H1 (cell line): ENCODE measurements at regions not wholly inside any gene's neighbourhood (a gene's known extent, or its start where the extent isn't known, plus 50 kb on each side); places are given as distances from the start of the nearest gene placed in this dataset.

Experiments used
- CTCF ChIA-PET: fragments of 300-600 bp; sonication (Branson Sonifier 250); formaldehyde crosslinking; loops from one replicate; lab custom pipeline; 2021; ENCODE audit not compliant: partially characterized antibody; lab: Charles Lee
- POLR2A ChIA-PET: fragments of 300-600 bp; sonication (Branson Sonifier 250); formaldehyde crosslinking; loops from one replicate; lab custom pipeline; 2021; ENCODE audit warnings: inconsistent platforms; ENCODE audit not compliant: partially characterized antibody; lab: Charles Lee
- DNase-seq, 2 experiments: peaks; one replicate each; pipeline versions ENCODE4 v3.0.0 to v3.0.0-alpha.2; 2010 to 2022; ENCODE audit warnings: low spot score in 2 of 2, low read depth in 1 of 2, mixed read lengths in 1 of 2
- FAIRE-seq: peaks from 2 replicates; lab custom pipeline; 2011; peaks lifted over from hg19 to GRCh38; lab: Jason Lieb, UNC
- H2AFZ ChIP-seq: 2 replicates; pipeline ENCODE4 v1.8.1; 2012; ENCODE audit warnings: low read length, inconsistent platforms
- H2AK5ac ChIP-seq: 2 replicates; pipeline ENCODE4 v1.6.1; 2013; ENCODE audit warnings: low read depth, low read length
- H2BK120ac ChIP-seq: replicated peaks from 2 replicates; pipeline ENCODE3; 2013; ENCODE audit warnings: low read depth, low read length, inconsistent platforms
- H2BK12ac ChIP-seq: 2 replicates; pipeline ENCODE4 v1.6.1; 2013; ENCODE audit warnings: low read depth, low read length
- H2BK15ac ChIP-seq: 2 replicates; pipeline ENCODE4 v1.6.1; 2013; ENCODE audit warnings: low read length
- H2BK20ac ChIP-seq: 2 replicates; pipeline ENCODE4 v1.6.1; 2013; ENCODE audit warnings: low read length
- H2BK5ac ChIP-seq: 2 replicates; pipeline ENCODE4 v1.6.1; 2013; ENCODE audit warnings: low read depth, low read length
- H3K14ac ChIP-seq: 2 replicates; pipeline ENCODE4 v1.6.1; 2013; ENCODE audit warnings: inconsistent platforms; ENCODE audit not compliant: insufficient read length
- H3K18ac ChIP-seq: 2 replicates; pipeline ENCODE4 v1.6.1; 2013; ENCODE audit warnings: low read length; ENCODE audit errors: extremely low read depth
- H3K23ac ChIP-seq: 2 replicates; pipeline ENCODE4 v1.6.1; 2013; ENCODE audit warnings: inconsistent platforms; ENCODE audit not compliant: insufficient read length
- H3K23me2 ChIP-seq: 2 replicates; pipeline ENCODE4 v1.6.1; 2013; ENCODE audit warnings: low read depth, low read length
- H3K27ac ChIP-seq: 2 replicates; pipeline ENCODE4 v1.6.1; 2011; ENCODE audit warnings: low read depth, low read length, inconsistent platforms
- H3K27me3 ChIP-seq, 4 experiments: replicated peaks in 1 of 4; 1 replicate in 1 of 4; 2 replicates in 3 of 4; pipeline versions ENCODE4 v1.6.1 to v1.8.1; 2011 to 2013; ENCODE audit warnings: low read length in 3 of 4, mild to moderate bottlenecking in 3 of 4, inconsistent platforms in 2 of 4, mixed read lengths in 2 of 4, moderate library complexity in 1 of 4; ENCODE audit not compliant: control insufficient read depth in 3 of 4, insufficient read depth in 3 of 4; ENCODE audit errors: extremely low read depth in 1 of 4
- H3K36me3 ChIP-seq, 4 experiments: 2 replicates each; pipeline versions ENCODE4 v1.6.1 to v1.8.1; 2011 to 2013; ENCODE audit warnings: mild to moderate bottlenecking in 4 of 4, low read length in 3 of 4, moderate library complexity in 2 of 4, control low read depth in 1 of 4, inconsistent platforms in 1 of 4; ENCODE audit not compliant: insufficient read depth in 4 of 4, control insufficient read depth in 2 of 4
- H3K4ac ChIP-seq: replicated peaks from 2 replicates; pipeline ENCODE3; 2013; ENCODE audit warnings: low read length, low read depth, mixed read lengths, inconsistent platforms; ENCODE audit not compliant: insufficient read length
- H3K4me1 ChIP-seq, 4 experiments: replicated peaks in 1 of 4; 1 replicate in 1 of 4; 2 replicates in 3 of 4; pipeline versions ENCODE4 v1.6.1 to v1.8.1; 2011 to 2013; ENCODE audit warnings: low read length in 3 of 4, inconsistent platforms in 2 of 4, mixed read lengths in 1 of 4; ENCODE audit not compliant: insufficient read depth in 4 of 4, control insufficient read depth in 3 of 4
- H3K4me2 ChIP-seq, 2 experiments: 2 replicates each; pipeline versions ENCODE4 v1.6.1 to v1.8.1; 2011 to 2013; ENCODE audit warnings: low read depth in 2 of 2, low read length in 2 of 2, control low read depth in 1 of 2, inconsistent platforms in 1 of 2, mild to moderate bottlenecking in 1 of 2; ENCODE audit not compliant: insufficient read depth in 1 of 2
- H3K4me3 ChIP-seq, 4 experiments: fragments of 200-600, 300-600 bp in 1 of 4; sonication (generic), shearing (Covaris generic), sonication (Bioruptor Twin) in 1 of 4; 2 replicates each; pipeline versions ENCODE4 v1.5.1 to v1.8.1; 2011 to 2016; ENCODE audit warnings: low read length in 4 of 4, low read depth in 3 of 4, control low read depth in 2 of 4, inconsistent platforms in 2 of 4, mild to moderate bottlenecking in 2 of 4, mixed read lengths in 1 of 4, moderate library complexity in 1 of 4; ENCODE audit not compliant: insufficient read depth in 2 of 4; ENCODE audit errors: extremely low read depth in 1 of 4
- H3K56ac ChIP-seq: replicated peaks from 2 replicates; pipeline ENCODE3; 2013; ENCODE audit warnings: low read depth, mild to moderate bottlenecking, mixed read lengths, low read length, inconsistent platforms; ENCODE audit not compliant: insufficient read length
- H3K79me1 ChIP-seq: 2 replicates; pipeline ENCODE4 v1.6.1; 2013; ENCODE audit warnings: low read depth, low read length, control low read depth
- H3K79me2 ChIP-seq, 2 experiments: 2 replicates each; pipeline versions ENCODE4 v1.6.1 to v1.8.1; 2012 to 2013; ENCODE audit warnings: low read length in 2 of 2, mild to moderate bottlenecking in 2 of 2, inconsistent platforms in 1 of 2; ENCODE audit not compliant: insufficient read depth in 2 of 2, control insufficient read depth in 1 of 2
- H3K9ac ChIP-seq, 4 experiments: replicated peaks in 1 of 4; 1 replicate in 1 of 4; 2 replicates in 3 of 4; pipeline versions ENCODE4 v1.6.1 to v1.8.1; 2011 to 2013; ENCODE audit warnings: low read depth in 3 of 4, low read length in 3 of 4, control low read depth in 2 of 4, mild to moderate bottlenecking in 2 of 4, moderate library complexity in 2 of 4, inconsistent platforms in 1 of 4; ENCODE audit errors: extremely low read depth in 1 of 4
- H3K9me3 ChIP-seq, 2 experiments: 2 replicates each; pipeline versions ENCODE4 v1.6.1 to v1.8.1; 2012 to 2013; ENCODE audit warnings: mild to moderate bottlenecking in 2 of 2, moderate library complexity in 2 of 2, control low read depth in 1 of 2, inconsistent platforms in 1 of 2, low read depth in 1 of 2, low read length in 1 of 2, mixed read lengths in 1 of 2; ENCODE audit not compliant: insufficient read depth in 2 of 2
- H4K20me1 ChIP-seq, 2 experiments: replicated peaks in 1 of 2; 2 replicates each; pipeline versions ENCODE3 to v1.8.1; 2011 to 2013; ENCODE audit warnings: inconsistent platforms in 2 of 2, low read length in 2 of 2, mild to moderate bottlenecking in 1 of 2; ENCODE audit not compliant: insufficient read depth in 2 of 2, control insufficient read depth in 1 of 2
- H4K5ac ChIP-seq: 2 replicates; pipeline ENCODE4 v1.6.1; 2013; ENCODE audit warnings: low read length, low read depth, mixed read lengths, inconsistent platforms; ENCODE audit not compliant: insufficient read length
- H4K8ac ChIP-seq: 2 replicates; pipeline ENCODE4 v1.8.0; 2013; ENCODE audit warnings: mild to moderate bottlenecking, moderate library complexity, low read length, inconsistent platforms; ENCODE audit not compliant: insufficient read depth; ENCODE audit errors: extremely low read depth
- H4K91ac ChIP-seq: replicated peaks from 2 replicates; pipeline ENCODE3; 2013; ENCODE audit warnings: low read length, mixed read lengths, inconsistent platforms; ENCODE audit not compliant: insufficient read length
- ATF2 ChIP-seq: IDR thresholded peaks from 2 replicates; pipeline ENCODE4 v1.6.1; 2012; ENCODE audit warnings: low read length, inconsistent platforms
- BACH1 ChIP-seq: IDR thresholded peaks from 2 replicates; pipeline ENCODE4 v1.6.1; 2012; ENCODE audit warnings: low read length, improper control_type of control experiment
- BCL11A ChIP-seq, 2 experiments: IDR thresholded peaks; one replicate each; pipeline ENCODE4 v1.6.1; 2011; ENCODE audit warnings: low read depth in 2 of 2, low read length in 2 of 2, mild to moderate bottlenecking in 2 of 2
- CHD2 ChIP-seq: IDR thresholded peaks from 2 replicates; pipeline ENCODE4 v1.6.1; 2012; ENCODE audit warnings: low read length, improper control_type of control experiment
- E2F6 ChIP-seq: IDR thresholded peaks from 2 replicates; pipeline ENCODE4 v1.6.1; 2012; ENCODE audit warnings: inconsistent platforms
- HDAC2 ChIP-seq, 2 experiments: fragments of 300-600 bp in 1 of 2; sonication (generic) in 1 of 2; IDR thresholded peaks; 2 replicates each; pipeline ENCODE4 v1.6.1; 2011 to 2012; ENCODE audit warnings: low read depth in 2 of 2, low read length in 2 of 2, mild to moderate bottlenecking in 2 of 2, moderate library complexity in 2 of 2, borderline replicate concordance in 1 of 2, inconsistent platforms in 1 of 2
- KDM1A ChIP-seq: fragments of 200-600, 300-600 bp; sonication (generic); IDR thresholded peaks from 2 replicates; pipeline ENCODE4 v1.7.1; 2016; ENCODE audit warnings: mild to moderate bottlenecking, low read length, borderline replicate concordance
- NRF1 ChIP-seq: IDR thresholded peaks from 2 replicates; pipeline ENCODE4 v1.6.1; 2011; ENCODE audit warnings: mild to moderate bottlenecking, low read depth, low read length, improper control_type of control experiment
- POU5F1 ChIP-seq: IDR thresholded peaks from 2 replicates; pipeline ENCODE4 v1.6.1; 2011; ENCODE audit warnings: low read depth, mild to moderate bottlenecking, low read length, moderate library complexity
- RNF2 ChIP-seq: fragments of 200-900, 300-1000 bp; sonication (generic); IDR thresholded peaks from 2 replicates; pipeline ENCODE4 v1.7.1; 2016; ENCODE audit warnings: borderline replicate concordance, low read depth, mild to moderate bottlenecking, antibody characterized with exemption, low read length; ENCODE audit not compliant: poor library complexity, severe bottlenecking; ENCODE audit errors: missing control alignments
- SIRT6 ChIP-seq: IDR thresholded peaks from one replicate; pipeline ENCODE4 v1.7.1; 2012; ENCODE audit warnings: low read length, inconsistent platforms
- SIX5 ChIP-seq: IDR thresholded peaks from 2 replicates; pipeline ENCODE4 v1.6.1; 2011; ENCODE audit warnings: mild to moderate bottlenecking, low read depth, low read length
- TAF7 ChIP-seq: optimal IDR thresholded peaks from 2 replicates; pipeline ENCODE3; 2011; ENCODE audit warnings: low read depth, mild to moderate bottlenecking, inconsistent platforms, low read length, moderate library complexity, borderline replicate concordance
- WGBS, 2 experiments: shearing (Covaris generic) in 1 of 2; methylation state at CpG; one replicate each; pipeline versions ENCODE4 v1.1.6 to v1.1.7; 2013 to 2015; ENCODE audit warnings: low lambda C conversion rate in 2 of 2, mixed read lengths in 2 of 2, inconsistent platforms in 1 of 2, low coverage in 1 of 2, missing lambda C conversion rate in 1 of 2; ENCODE audit not compliant: insufficient replicate concordance in 2 of 2, insufficient coverage in 1 of 2, insufficient read length in 1 of 2; ENCODE audit errors: extremely low coverage in 1 of 2, missing lambda C conversion rate in 1 of 2; 5-methylcytosine and 5-hydroxymethylcytosine counted together

GRCh38 chr5:164373876-164374275 lies 868.5 kb downstream of the MAT2B start:
- H2AK5ac ChIP-seq: no peak overlapping the region
- no peak overlapping the region for H3K27ac ChIP-seq
- H4K20me1 ChIP-seq: no peaks in the 10 kb centered on the region
- no peak overlapping the region for H2BK20ac ChIP-seq
- H2BK5ac ChIP-seq: no peak overlapping the region
- no peak overlapping the region for H3K4ac ChIP-seq
- H3K79me1 ChIP-seq: no peaks in the 10 kb centered on the region
- H2BK120ac ChIP-seq: no peak overlapping the region
- no peak overlapping the region for H2BK15ac ChIP-seq
- FAIRE-seq (no peak), DNase-seq (no peak)
- ChIA-PET CTCF (no interaction called here), POLR2A (no interaction called here)
- H2BK12ac ChIP-seq: no peak overlapping the region
- no peak overlapping the region for H3K4me2 ChIP-seq
- no peak overlapping the region for H3K4me3 ChIP-seq
- no peaks in the 10 kb centered on the region for H3K27me3 ChIP-seq
- no peak overlapping the region for H4K8ac ChIP-seq
- no peaks in the 10 kb centered on the region for H3K9me3 ChIP-seq
- no peak overlapping the region for H3K9ac ChIP-seq
- H3K36me3 ChIP-seq: no peaks in the 10 kb centered on the region
- no peak overlapping the region for H3K18ac ChIP-seq
- H3K4me1 ChIP-seq: no peaks in the 10 kb centered on the region
- WGBS, 2 experiments: 90% methylated on average over 2 of the region's 2 CpGs; no CpG with 5 or more reads in 1 of the 2 experiments
- no peak overlapping the region for H4K5ac ChIP-seq
- H2AFZ ChIP-seq: no peak overlapping the region
- H3K79me2 ChIP-seq: no peaks in the 10 kb centered on the region
- H3K56ac ChIP-seq: no peak overlapping the region
- no peaks in the 10 kb centered on the region for H3K23me2 ChIP-seq
- H3K14ac ChIP-seq: no peak overlapping the region
- no peak overlapping the region for H3K23ac ChIP-seq
- H4K91ac ChIP-seq: no peak overlapping the region
- TF ChIP-seq NRF1 (no peak), HDAC2 (IDR thresholded peaks at IDR 0.05; ENCODE audit: borderline replicate concordance in 1 of 2, low read depth in 2 of 2, low read length in 2 of 2) (no peak), SIRT6 (no peak), KDM1A (no peak), BACH1 (no peak), TAF7 (no peak), SIX5 (no peak), POU5F1 (no peak), E2F6 (no peak), BCL11A (IDR thresholded peaks at IDR 0.05; ENCODE audit: low read depth in 2 of 2, low read length in 2 of 2) (no peak), ATF2 (no peak), CHD2 (no peak), RNF2 (no peak)
